Heart left ventricle (tissue), 16 donors: ENCODE measurements at regions not wholly inside any gene's neighbourhood (a gene's known extent, or its start where the extent isn't known, plus 50 kb on each side); places are given as distances from the start of the nearest gene placed in this dataset.
"Not testable (repeated sequence)": the region's sequence is repeated elsewhere in the genome, so short reads cannot be mapped to it uniquely, and the experiment has no call there.

Experiments used
- ATAC-seq, 4 donors: fragments of 200-7000 bp; cut with Tn5 transposase; one replicate each; pipeline ENCODE4 v1.9.1; 2020 to 2022; ENCODE audit warnings: moderate library complexity in 4 of 4, mild to moderate bottlenecking in 3 of 4, moderate number of reproducible peaks in 1 of 4
- DNase-seq, 5 donors: peaks; one replicate each; pipeline ENCODE4 v3.0.0-alpha.2; 2020
- H3K27ac ChIP-seq, 12 donors: fragments of 200-600 bp; sonication (generic) in 4 of 12; one replicate each; pipeline versions ENCODE4 v1.5.0 to v1.8.0; 2016 to 2022; ENCODE audit warnings: mild to moderate bottlenecking in 2 of 12
- H3K27me3 ChIP-seq, 9 donors: fragments of 200-600 bp; sonication (generic) in 2 of 9; one replicate each; pipeline versions ENCODE4 v1.5.1 to v1.8.0; 2016 to 2022; ENCODE audit warnings: mild to moderate bottlenecking in 3 of 9
- H3K36me3 ChIP-seq, 9 donors: fragments of 200-600 bp; sonication (generic) in 2 of 9; one replicate each; pipeline versions ENCODE4 v1.5.0 to v1.8.0; 2018 to 2022; ENCODE audit warnings: mild to moderate bottlenecking in 2 of 9
- H3K4me1 ChIP-seq, 12 donors: fragments of 200-600 bp; sonication (generic) in 4 of 12; one replicate each; pipeline versions ENCODE4 v1.5.0 to v1.8.0; 2016 to 2022; ENCODE audit warnings: mild to moderate bottlenecking in 3 of 12
- H3K4me3 ChIP-seq, 12 donors: fragments of 200-600 bp; sonication (generic) in 4 of 12; one replicate each; pipeline versions ENCODE4 v1.5.0 to v1.8.0; 2017 to 2022; ENCODE audit warnings: mild to moderate bottlenecking in 9 of 12, moderate library complexity in 4 of 12
- H3K9me3 ChIP-seq, 12 donors: fragments of 200-600 bp; sonication (generic) in 4 of 12; one replicate each; pipeline versions ENCODE4 v1.5.0 to v1.8.0; 2016 to 2022; ENCODE audit warnings: mild to moderate bottlenecking in 1 of 12
- POLR2A ChIP-seq, 2 donors: fragments of 450-650 bp; IDR thresholded peaks; one replicate each; pipeline ENCODE4 v1.6.1; 2017; ENCODE audit warnings: antibody characterized with exemption in 2 of 2, mild to moderate bottlenecking in 2 of 2, moderate library complexity in 2 of 2
- WGBS, 4 donors: extraction: QIAGEN DNeasy Blood & Tissue Kit in 2 of 4; methylation state at CpG; one replicate each; pipeline versions ENCODE4 v1.1.5 to v1.1.7; 2013 to 2018; 5-methylcytosine and 5-hydroxymethylcytosine counted together
- intact Hi-C, 10 donors: fragments of 100-400 bp; cut with DNase I; formaldehyde crosslinking; loops; one replicate each; pipeline versions ENCODE4 v1.11.1 to v1.14.2; 2022
- TF ChIP-seq, protein P1 (sequence below), 12 donors: fragments of 200-600 bp; sonication (generic) in 4 of 12; IDR thresholded peaks; one replicate each; pipeline versions ENCODE4 v1.5.0 to v1.8.0; 2018 to 2022; ENCODE audit warnings: antibody characterized with exemption in 12 of 12, mild to moderate bottlenecking in 5 of 12
- donor health status: ischemic (EF 13 %, LVEDD 7.1; RV severe dilation, severe dysfunction).
- donor health status: healthy with polysubstance abuse.
- donor health status: DM: no; HTN: yes; CAD: no.
- donor health status: DM: no; HTN: no; CAD: no.
- donor health status: ischemic (EF 25% LVEDD 6.9; RV normal size, moderate dysfunction).
- donor health status: ischemic (EF 25% LVEDD 5.7; RV mildly dilated, moderate dysfunction).
- donor health status: healthy.
- donor health status: DM: yes; HTN: yes; CAD: no.
- donor health status: ischemic (EF 35%, LVEDD 5.7; RV mildly dilated, moderate dysfunction).
- donor health status: nonischemic (EF 11% LVEDD 7.7; RV severe dilation, severe dysfunction).
- donor health status: DM: yes; HTN: yes; CAD: no.
- donor health status: PGD.
- donor health status: ischemic (EF 29% LVEDD 5.4; RV normal size, mild dysfunction).
- donor health status: nonischemic (EF 23%, LVEDD 6.1; RV moderate dilation, normal function).

DNA sequence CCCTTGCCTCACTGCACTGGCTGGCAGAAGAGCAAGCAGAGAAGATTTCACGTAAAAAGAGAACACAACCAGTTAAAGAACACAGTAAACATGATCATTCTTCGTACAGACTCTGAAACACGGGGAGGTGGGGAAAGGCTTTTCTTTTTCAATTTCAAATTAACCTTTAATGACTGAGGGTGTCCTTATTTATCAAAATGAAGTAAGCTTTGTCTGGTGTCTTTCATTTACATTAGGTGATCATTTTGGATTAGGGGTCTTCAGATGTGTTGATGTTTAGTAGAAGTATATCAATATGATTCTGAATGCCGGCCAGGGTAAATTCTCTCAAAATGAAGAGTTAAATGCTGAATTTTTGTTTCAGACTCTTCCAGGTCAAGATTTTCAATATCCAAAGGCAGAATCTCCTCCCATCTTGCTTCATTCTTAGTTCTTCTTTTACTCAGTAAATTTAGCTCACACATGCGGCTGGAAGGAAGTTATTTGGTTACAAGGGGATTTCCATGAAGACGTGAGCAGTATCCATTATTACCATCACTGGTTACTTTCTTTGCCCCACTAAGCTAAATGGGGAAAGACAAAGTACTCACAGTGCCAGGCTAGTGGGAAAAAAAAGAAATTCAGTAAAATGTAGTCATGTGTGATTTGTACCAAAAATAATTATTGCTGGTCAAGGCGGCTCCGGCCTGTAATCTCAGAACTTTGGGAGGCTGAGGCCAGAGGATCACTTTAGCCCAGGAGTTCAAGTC lies 272.2 kb upstream of the NR2F2 start:
- 77 to 81% (median 78%) methylated on average over 8 of the region's 8 CpGs for WGBS, 4 donors
- TF ChIP-seq, protein P1, sequence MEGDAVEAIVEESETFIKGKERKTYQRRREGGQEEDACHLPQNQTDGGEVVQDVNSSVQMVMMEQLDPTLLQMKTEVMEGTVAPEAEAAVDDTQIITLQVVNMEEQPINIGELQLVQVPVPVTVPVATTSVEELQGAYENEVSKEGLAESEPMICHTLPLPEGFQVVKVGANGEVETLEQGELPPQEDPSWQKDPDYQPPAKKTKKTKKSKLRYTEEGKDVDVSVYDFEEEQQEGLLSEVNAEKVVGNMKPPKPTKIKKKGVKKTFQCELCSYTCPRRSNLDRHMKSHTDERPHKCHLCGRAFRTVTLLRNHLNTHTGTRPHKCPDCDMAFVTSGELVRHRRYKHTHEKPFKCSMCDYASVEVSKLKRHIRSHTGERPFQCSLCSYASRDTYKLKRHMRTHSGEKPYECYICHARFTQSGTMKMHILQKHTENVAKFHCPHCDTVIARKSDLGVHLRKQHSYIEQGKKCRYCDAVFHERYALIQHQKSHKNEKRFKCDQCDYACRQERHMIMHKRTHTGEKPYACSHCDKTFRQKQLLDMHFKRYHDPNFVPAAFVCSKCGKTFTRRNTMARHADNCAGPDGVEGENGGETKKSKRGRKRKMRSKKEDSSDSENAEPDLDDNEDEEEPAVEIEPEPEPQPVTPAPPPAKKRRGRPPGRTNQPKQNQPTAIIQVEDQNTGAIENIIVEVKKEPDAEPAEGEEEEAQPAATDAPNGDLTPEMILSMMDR (IDR thresholded peaks at IDR 0.05): no peak
- TF ChIP-seq POLR2A (IDR thresholded peaks at IDR 0.05): no peak
- Histone ChIP-seq H3K27me3 (peaks cover 0 to 8% (median 0%) of the 10 kb centered on the region in 9 donors), H3K27ac (no peak overlapping the region), H3K4me1 (peaks cover 0 to 16% (median 11%) of the 10 kb centered on the region in 12 donors), H3K4me3 (no peak overlapping the region), H3K36me3 (no peaks in the 10 kb centered on the region), H3K9me3 (no peaks in the 10 kb centered on the region)
- DNase-seq (no peak), ATAC-seq (peak in 1 of 4 donors; percentile 19)
- intact Hi-C loops: no loop called here

DNA sequence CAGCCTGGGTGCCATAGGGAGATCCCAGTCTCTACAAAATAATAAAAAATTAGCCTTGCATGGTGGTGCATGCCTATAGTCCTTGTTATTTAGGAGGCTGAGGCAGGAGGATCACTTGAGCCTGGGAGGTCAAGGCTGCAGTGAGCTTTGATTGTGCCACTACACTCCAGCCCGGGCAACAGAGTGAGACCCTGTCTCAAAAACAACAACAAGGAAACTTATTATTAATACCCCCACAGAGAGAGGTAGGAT lies 271.7 kb upstream of the NR2F2 start:
- H3K9me3 ChIP-seq, DNase-seq, intact Hi-C loops, H3K27ac ChIP-seq, H3K36me3 ChIP-seq, H3K4me3 ChIP-seq, H3K27me3 ChIP-seq, ATAC-seq: not testable (repeated sequence)
- WGBS, 4 donors: 83 to 100% (median 91%) methylated on average over 1 of the region's 1 CpG
- H3K4me1 ChIP-seq: peaks cover 0 to 11% (median 6%) of the 10 kb centered on the region in 12 donors

DNA sequence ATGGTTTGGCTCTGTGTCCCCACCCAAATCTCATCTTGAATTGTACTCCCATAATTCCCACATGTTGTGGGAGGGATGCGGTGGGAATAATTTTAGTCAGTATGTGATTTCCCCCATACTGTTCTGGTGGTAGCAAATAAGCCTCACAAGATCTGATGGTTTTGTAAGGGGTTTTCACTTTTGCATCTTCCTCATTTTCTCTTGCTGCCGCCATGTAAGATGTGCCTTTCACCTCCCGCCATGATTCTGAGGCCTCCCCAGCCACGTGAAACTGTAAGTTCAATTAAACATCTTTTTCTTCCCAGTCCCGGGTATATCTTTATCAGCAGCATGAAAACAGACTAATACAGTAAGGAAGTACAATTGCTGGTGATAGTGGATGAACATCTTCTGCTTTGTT lies 269.9 kb upstream of the NR2F2 start:
- intact Hi-C loops, H3K27ac ChIP-seq, H3K9me3 ChIP-seq, H3K4me1 ChIP-seq, ATAC-seq, H3K36me3 ChIP-seq, H3K27me3 ChIP-seq, DNase-seq, H3K4me3 ChIP-seq: not testable (repeated sequence)
- 87 to 95% (median 93%) methylated on average over 5 of the region's 5 CpGs for WGBS, 4 donors

DNA sequence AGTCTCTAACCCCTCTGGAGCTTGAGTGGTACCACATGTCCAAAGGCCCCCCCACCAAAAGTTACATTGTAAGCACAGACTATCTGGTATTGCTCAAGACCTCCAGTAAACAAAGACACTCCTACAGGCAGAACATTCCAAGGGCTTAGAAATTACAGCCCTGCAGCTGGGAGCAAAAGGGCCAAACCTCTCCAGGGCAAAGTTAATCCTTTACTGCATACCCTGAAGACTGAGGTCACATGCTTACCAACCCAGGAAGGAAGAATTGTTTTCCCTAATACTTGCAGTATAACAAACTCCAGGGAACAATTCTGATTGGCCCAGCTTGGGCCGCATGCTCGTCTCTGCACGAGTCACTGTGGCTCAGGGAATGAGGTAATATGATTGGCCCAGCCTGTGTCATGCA lies 266.1 kb upstream of the NR2F2 start:
- TF ChIP-seq, protein P1 (IDR thresholded peaks at IDR 0.05): no peak
- TF ChIP-seq POLR2A (IDR thresholded peaks at IDR 0.05): no peak
- Histone ChIP-seq H3K9me3 (no peaks in the 10 kb centered on the region), H3K27me3 (no peaks in the 10 kb centered on the region), H3K27ac (no peak overlapping the region), H3K4me3 (no peak overlapping the region), H3K36me3 (no peaks in the 10 kb centered on the region), H3K4me1 (no peaks in the 10 kb centered on the region)
- intact Hi-C loops: no loop called here
- DNase-seq (no peak), ATAC-seq (peak in 2 of 4 donors; percentile 38 to 69)
- WGBS, 4 donors: 75 to 90% (median 87%) methylated on average over 3 of the region's 3 CpGs

DNA sequence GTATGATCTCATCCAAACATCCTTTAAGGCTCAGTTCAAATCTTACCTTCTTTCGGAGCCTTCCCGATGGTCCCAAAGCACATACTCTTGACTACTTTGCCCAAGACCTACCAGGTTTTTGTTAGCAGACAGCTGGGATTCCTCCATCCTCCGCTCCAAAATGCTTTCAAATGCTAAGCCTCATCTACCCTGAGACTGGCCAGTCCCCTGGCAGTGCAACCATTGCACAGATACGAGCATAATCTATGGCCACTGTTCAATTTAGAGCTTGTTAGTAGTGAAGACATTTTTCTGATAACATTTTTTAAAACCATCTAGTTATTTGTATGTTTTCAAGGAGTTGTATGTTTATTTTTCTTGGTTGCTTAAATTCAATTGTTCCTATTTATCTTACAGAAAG lies 264.4 kb upstream of the NR2F2 start:
- Histone ChIP-seq H3K4me3 (no peak overlapping the region), H3K36me3 (no peaks in the 10 kb centered on the region), H3K27ac (no peak overlapping the region), H3K27me3 (no peaks in the 10 kb centered on the region), H3K4me1 (no peaks in the 10 kb centered on the region), H3K9me3 (no peaks in the 10 kb centered on the region)
- WGBS, 4 donors: 79 to 89% (median 81%) methylated on average over 4 of the region's 4 CpGs
- ATAC-seq (no peak), DNase-seq (no peak)
- intact Hi-C loops: no loop called here
- TF ChIP-seq, protein P1 (IDR thresholded peaks at IDR 0.05): no peak
- TF ChIP-seq POLR2A (IDR thresholded peaks at IDR 0.05): no peak
